Fibroblast of skin of right biceps (primary cell): ENCODE measurements at regions not wholly inside any gene's neighbourhood (a gene's known extent, or its start where the extent isn't known, plus 50 kb on each side); places are given as distances from the start of the nearest gene placed in this dataset.

Source experiments
- DNase-seq: peaks from one replicate; pipeline ENCODE4 v3.0.0-alpha.2; 2013

DNA sequence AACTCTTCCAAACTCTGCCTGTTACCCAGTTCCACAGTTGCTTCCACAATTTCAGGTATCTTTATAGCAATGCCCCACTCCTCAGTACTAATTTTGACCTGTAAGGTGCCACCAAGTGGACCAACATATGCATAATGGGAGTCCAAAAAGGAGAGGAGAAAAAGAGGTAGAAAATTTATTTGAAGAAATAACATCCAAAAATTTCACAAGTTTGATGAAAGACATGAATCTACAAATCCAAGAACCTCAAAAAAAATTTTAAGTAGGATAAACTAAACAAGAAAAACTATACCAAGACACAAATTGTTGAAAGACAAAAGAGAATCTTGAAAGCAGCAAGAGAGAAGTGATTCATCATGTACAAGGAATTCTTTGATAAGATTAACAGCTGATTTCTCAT, 79.8 kb downstream of the BARX1 start:
- no peak for DNase-seq

DNA sequence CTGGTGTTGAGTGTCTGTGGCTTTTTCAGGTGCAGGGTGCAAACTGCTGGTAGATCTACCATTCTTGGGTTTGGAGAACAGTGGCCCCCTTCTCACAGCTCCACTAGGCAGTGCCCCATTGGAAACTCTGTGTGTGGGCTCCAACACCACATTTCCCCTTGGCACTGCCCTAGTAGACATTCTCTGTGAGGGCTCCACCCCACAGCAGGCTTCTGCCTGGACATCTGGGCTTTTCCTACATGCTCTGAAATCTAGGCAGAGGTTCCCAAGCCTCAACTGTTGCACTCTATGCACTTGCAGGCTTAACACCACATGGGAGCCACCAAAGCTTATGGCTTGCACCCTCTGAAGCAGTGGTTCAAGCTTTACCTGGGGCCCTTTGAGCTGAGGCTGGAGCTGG, 80.9 kb downstream of the BARX1 start:
- DNase-seq: no peak

- DNase-seq: no peak
These were observed 83.9 kb downstream of the BARX1 start for GRCh38 chr9:93871286-93871685.

DNA sequence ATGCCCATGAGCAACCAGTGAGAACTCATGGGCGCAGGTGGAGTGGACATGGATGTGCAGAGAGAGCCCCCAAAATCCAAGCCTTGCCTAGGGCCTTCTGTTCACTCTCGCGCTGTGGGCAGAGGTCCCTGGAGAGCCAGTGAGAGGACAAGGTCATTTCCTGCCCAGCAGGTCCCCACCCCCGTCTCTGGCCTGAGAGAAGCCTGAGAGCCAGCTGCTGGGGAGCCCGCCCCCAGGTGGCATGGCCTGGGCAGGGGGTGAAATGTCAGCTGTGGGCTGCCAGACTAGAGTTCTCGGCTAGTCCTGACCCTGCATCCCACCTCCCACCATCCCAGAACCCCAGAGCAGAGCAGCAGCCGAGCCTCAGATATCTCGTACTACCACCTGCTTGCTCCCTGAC, 85.3 kb downstream of the BARX1 start:
- DNase-seq: no peak

DNA sequence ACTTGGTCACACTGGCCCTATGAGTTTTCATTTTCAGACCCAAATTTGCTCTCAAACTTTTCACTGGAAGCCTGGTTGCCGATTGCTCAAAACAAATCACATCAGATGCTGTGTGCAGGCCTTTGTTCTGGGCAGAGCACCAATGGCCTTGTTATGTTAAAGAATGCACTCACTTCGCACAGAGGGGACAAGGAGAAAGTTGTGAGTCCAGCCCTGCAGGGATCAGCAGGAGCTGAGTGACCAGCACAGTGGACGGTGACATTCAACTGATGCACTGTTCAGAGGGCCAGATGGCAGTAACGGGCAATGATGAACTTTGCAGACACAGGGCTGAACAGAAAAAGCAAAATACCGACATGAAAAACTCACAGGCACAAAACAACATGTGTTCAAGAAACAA, 86.1 kb downstream of the BARX1 start:
- no peak for DNase-seq

DNA sequence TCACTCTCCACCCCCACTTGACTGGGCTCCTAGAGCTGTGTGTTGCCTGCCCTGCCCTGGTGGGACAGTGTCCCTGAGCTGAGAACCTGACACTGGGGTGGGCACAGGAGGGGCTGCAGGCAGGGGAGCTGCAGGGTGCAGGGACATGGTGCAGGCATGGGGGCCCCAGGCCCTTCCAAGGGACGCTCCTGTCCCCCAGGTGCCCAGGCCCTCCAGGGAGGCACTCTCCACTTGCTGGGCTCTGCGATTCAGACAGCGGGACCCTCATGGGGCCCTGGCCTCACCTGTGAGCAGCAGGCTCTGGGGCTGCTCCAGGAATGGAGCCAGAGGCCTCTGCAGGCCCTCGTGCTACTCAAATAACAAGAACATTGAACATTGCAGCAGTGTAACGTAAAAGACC, 89.4 kb downstream of the BARX1 start:
- no peak for DNase-seq

DNA sequence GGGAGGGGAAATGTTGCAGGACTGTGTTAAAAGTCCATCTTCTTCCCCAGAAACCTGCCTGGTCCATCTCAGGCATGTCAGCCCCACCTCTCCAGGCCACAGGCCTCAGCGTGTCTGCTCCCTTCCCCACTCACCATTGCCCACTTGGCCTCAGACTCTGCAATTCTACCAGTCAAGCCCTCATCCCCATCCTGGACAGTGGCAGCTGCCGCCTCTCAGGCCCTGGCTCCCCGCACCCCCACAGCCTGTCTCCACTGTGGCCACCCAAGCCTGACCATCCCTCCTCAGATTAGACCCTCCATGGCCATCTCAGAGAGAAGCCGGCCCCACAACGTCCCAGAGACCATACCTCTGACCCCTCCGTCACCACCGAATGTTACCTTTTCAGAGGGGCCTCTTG, 89.9 kb downstream of the BARX1 start:
- DNase-seq: no peak

GRCh38 chr9:93864840-93865239, 90.3 kb downstream of the BARX1 start:
- DNase-seq: no peak

GRCh38 chr9:93864032-93864431, 91.1 kb downstream of the BARX1 start:
- no peak for DNase-seq

DNA sequence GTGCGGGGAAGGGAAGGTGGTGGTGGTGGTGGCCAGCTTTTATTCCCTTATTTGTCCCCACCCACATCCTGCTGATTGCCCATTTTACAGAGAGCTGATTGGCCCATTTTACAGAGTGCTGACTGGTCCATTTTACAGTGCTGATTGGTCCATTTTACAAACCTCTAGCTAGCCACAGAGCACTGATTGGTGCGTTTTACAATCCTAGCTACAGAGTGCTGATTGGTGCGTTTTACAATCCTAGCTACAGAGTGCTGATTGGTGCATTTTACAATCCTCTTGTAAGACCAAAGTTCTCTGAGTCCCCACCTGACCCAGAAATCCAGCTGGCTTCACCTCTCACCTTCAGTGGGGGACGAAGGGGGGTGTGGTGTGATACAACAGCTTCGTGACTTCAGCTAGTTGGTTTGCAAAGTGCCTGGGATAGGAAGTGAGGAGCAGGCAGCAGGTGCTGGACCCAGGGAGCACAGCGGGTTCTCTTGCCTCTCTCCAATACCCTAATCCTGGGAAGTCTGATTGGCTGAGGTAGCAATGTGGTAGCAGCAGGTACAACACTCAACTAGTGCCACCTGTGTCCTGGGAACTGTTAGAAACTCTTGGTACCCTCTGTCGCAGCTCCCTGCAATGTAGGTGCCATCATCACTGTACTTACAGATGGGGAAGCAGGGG, 92.1 kb downstream of the BARX1 start:
- DNase-seq: no peak

GRCh38 chr9:93861736-93862358, 93.3 kb downstream of the BARX1 start:
- DNase-seq: no peak

GRCh38 chr9:93860694-93861658, 94.2 kb downstream of the BARX1 start:
- DNase-seq: no peak

GRCh38 chr9:93859431-93860215, 95.5 kb downstream of the BARX1 start:
- no peak for DNase-seq

DNA sequence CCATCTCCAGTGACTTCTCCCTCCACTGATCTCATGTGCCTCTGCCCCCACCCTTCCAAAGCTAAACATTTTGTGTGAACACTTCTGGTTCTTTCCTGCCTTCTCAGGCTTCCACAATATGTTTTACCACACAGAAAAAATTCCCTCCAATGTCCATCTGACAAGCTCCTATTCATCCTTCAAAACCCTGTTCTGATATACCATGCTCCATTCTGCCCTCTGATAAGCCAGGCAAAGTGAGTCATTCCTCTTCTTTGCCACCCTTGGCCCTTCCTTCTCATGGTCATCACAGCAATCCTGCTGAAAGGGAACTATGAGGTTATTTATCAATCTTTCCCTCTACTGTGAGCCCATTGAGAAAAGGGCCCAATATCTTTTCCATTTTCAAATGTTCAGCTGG, 97.6 kb downstream of the BARX1 start:
- no peak for DNase-seq

DNA sequence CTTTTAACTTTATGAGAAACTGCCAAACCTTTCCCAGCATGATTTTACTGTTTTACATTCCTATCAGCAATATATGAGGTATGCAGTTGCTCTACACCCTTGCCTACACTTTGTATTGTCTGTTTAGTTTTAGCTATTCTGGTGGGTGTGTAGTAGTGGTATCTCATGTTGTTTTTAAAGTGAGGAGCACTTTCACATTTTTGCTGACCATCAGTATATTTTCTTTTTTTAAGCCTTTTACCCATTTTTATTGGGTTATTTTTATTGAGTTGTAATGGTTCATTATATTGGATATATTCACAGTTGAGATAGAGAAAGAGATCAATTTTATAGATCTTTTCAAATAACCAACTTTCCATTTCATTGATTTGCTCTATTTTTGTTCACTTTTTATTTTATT, 102.4 kb downstream of the BARX1 start:
- no peak for DNase-seq

DNA sequence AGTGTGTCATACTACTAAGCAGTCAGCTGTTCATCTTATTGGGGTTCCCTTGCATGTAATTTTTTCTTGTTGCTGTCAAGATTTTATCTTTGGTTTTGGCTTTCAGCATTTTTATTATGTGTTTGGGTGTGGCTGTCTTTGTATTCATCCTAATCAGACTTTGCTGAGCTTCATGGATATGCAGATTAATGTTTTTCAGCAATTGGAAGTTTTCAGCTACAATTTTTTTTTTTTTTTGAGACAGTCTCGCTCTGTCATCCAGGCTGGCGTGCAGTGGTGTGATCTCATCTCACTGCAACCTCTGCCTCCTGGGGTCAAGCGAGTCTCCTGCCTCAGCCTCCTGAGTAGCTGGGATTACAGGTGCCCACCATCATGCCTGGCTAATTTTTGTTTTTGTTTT, 108.8 kb downstream of the BARX1 start:
- no peak for DNase-seq

GRCh38 chr9:93843396-93843795, 111.8 kb downstream of the BARX1 start:
- no peak for DNase-seq

GRCh38 chr9:93830606-93831005, 124.5 kb downstream of the BARX1 start:
- DNase-seq: no peak

DNA sequence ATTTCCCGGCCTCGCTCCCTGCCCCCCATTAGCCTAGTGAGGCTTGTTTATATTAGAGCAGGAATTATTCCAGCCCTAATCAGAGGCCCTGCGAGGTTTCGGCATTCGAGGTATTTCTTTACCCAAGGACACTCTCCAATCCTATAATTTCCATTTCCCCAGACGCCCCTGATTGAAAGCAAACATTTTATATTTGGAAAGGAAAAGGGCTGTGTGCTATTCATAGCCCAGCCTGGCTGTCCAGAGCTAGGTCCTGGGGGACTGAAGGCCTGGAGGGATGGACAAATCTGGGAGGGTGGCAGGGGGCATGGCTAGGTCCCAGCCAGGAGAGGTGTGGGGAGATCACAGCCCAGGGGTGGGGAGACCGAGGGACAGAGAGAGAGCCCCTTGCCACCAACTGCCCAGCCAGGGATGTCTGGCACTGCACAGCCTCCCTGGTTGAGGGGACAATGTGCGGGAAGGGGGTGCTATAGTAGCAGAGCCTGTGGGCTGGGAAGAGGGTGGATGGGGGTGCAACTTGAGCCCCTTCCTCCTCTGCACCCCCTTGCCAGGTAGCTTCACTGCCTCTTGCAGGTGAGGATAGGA, 125.1 kb downstream of the BARX1 start:
- DNase-seq: no peak

DNA sequence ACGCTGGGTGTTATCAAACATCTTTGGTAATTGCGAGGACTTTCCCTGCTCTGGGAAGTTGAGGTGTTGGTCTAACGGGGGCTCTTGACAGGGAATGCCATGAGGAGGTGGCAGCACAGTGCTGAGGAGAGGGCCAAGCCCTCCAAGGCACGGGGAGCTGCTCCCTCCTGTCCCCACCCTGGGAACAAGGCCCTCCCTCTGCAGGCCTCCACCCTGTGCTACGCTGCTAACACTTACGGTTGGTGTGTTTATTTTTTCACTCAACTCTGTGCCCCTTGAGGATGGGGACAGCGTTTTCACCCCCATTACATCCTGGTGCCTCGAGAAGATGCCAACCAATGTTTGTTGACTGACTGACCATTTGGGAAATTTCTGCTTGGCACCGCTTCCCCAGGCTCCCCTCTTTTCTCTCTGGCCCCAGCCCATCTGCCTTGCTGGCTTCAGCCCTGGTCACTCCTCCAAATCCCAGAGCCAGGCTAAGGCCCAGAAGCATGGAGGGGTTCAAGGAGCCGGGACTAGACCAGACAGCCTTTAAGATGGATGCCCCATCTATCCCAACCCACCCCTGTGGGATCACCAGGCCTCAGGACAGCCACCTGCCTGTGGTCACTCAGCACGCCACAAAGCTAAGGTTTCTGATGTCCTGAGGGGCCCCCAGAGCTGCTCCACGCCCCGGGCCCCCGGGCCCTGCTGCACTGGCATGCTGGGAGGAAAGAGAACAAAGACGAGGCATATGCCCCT, 125.7 kb downstream of the BARX1 start:
- DNase-seq: no peak

DNA sequence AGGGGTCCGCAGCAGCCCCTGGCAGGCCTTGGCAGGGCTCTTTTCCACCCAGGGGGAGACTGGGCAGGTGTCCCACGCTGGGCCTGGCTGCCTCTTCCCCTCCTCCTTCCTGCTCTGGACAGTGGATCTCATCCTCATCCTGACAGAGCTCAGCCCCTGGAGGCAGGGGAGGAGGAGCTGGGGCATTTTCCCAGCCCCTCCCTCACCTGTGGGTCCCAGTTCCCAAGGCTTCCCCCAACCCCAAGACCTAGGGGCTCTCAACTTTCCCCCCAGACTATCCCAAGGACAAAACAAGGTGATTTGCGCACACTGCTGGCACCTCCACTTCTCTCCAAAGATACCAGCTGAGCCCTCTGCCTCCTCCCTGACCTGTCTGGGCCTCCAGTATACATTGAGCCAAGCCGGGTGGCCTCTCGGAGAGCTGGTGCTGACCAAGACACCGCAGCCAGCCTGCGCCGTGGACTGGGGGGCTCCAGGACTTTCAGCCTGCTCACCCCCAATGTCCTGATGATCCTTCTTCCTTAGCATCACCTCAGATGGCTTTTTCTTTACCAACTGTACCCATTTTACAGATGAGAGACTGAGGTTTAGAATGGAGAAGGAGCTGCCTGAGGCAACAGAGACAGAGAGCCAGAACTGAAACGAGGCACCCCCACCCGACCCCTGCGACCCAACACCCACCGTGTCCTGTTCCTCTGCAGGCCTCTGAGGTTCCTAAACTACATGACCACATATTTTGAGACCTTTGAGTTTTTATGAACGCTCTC, 126.6 kb downstream of the BARX1 start:
- DNase-seq: no peak
